Stimulated activated CD4-positive, alpha-beta T cell treated with anti-CD3 and anti-CD28 coated beads, Interleukin-2, amount 100 ng/mL, for 24 hours (primary cell): ENCODE measurements at regions not wholly inside any gene's neighbourhood (a gene's known extent, or its start where the extent isn't known, plus 50 kb on each side); places are given as distances from the start of the nearest gene placed in this dataset.
"Not testable (repeated sequence)": the region's sequence is repeated elsewhere in the genome, so short reads cannot be mapped to it uniquely, and the experiment has no call there.

Experiments
- DNase-seq, 2 donors: peaks; one replicate each; pipeline ENCODE4 v3.0.0-alpha.2; 2020

GRCh38 chr20:16864963-16865362 is 116.8 kb downstream of the OTOR start:
- no peak for DNase-seq

- no peak for DNase-seq
These were observed 117.2 kb downstream of the OTOR start for GRCh38 chr20:16865406-16865805.

- not testable (repeated sequence) for DNase-seq
These were observed 125.0 kb downstream of the OTOR start for GRCh38 chr20:16873124-16873523.

- no peak for DNase-seq
These were observed 128.9 kb downstream of the OTOR start for GRCh38 chr20:16877053-16877554.

- DNase-seq = no peak
These were observed 137.6 kb downstream of the OTOR start for GRCh38 chr20:16885746-16886145.

- no peak for DNase-seq
These were observed 150.3 kb downstream of the OTOR start for GRCh38 chr20:16898433-16898832.

GRCh38 chr20:16902662-16903061 is 154.5 kb downstream of the OTOR start:
- no peak for DNase-seq

- no peak for DNase-seq
These were observed 156.6 kb downstream of the OTOR start for GRCh38 chr20:16904751-16905150.

GRCh38 chr20:16914277-16914676 is 166.1 kb downstream of the OTOR start:
- no peak for DNase-seq

GRCh38 chr20:16916165-16916564 is 168.0 kb downstream of the OTOR start:
- no peak for DNase-seq

- DNase-seq = no peak
These were observed 169.5 kb downstream of the OTOR start for GRCh38 chr20:16917636-16918035.

- no peak for DNase-seq
These were observed 170.2 kb downstream of the OTOR start for GRCh38 chr20:16918366-16918765.

GRCh38 chr20:16919841-16920240 is 171.7 kb downstream of the OTOR start:
- DNase-seq = no peak

- no peak for DNase-seq
These were observed 174.7 kb downstream of the OTOR start for GRCh38 chr20:16922834-16923233.

- DNase-seq = no peak
These were observed 178.7 kb downstream of the OTOR start for GRCh38 chr20:16926626-16927430.

- no peak for DNase-seq
These were observed 181.6 kb downstream of the OTOR start for GRCh38 chr20:16929756-16930155.

GRCh38 chr20:16930656-16931055 is 182.5 kb downstream of the OTOR start:
- no peak for DNase-seq

- no peak for DNase-seq
These were observed 190.9 kb downstream of the OTOR start for GRCh38 chr20:16939051-16939450.

- no peak for DNase-seq
These were observed 192.5 kb downstream of the OTOR start for GRCh38 chr20:16940701-16941100.

GRCh38 chr20:16942051-16942450 is 193.9 kb downstream of the OTOR start:
- no peak for DNase-seq

- DNase-seq = no peak
These were observed 194.6 kb downstream of the OTOR start for GRCh38 chr20:16942756-16943155.

- no peak for DNase-seq
These were observed 196.6 kb downstream of the OTOR start for GRCh38 chr20:16944745-16945144.

GRCh38 chr20:16945619-16946018 is 197.5 kb downstream of the OTOR start:
- no peak for DNase-seq

GRCh38 chr20:16946097-16946496 is 197.9 kb downstream of the OTOR start:
- no peak for DNase-seq

- DNase-seq = no peak
These were observed 199.3 kb downstream of the OTOR start for GRCh38 chr20:16947479-16947878.
